Activated B cell treated with CpG ODN at 0.5 μM for 24 hours (primary cell): ENCODE measurements at regions not wholly inside any gene's neighbourhood (a gene's known extent, or its start where the extent isn't known, plus 50 kb on each side); places are given as distances from the start of the nearest gene placed in this dataset.

Experiments
- ATAC-seq: fragments of 200-7000 bp; cut with Tn5 transposase; one replicate; pipeline ENCODE4 v1.10.0; 2021; ENCODE audit warnings: low read depth, mild to moderate bottlenecking, moderate library complexity
- CTCF ChIA-PET: fragments of 350-600 bp; sonication (Branson Sonifier 250); formaldehyde crosslinking; loops from one replicate; lab custom pipeline; 2021; ENCODE audit warnings: antibody characterized with exemption; lab: Charles Lee
- POLR2A ChIA-PET: fragments of 350-600 bp; sonication (Branson Sonifier 250); formaldehyde crosslinking; loops from one replicate; lab custom pipeline; 2021; ENCODE audit warnings: antibody characterized with exemption; lab: Charles Lee
- DNase-seq: peaks from one replicate; pipeline ENCODE4 v3.0.0; 2022
- H3K27ac Mint-ChIP-seq: one replicate; pipeline ENCODE4 v1.8.0; 2020; ENCODE audit warnings: mixed read lengths
- H3K27me3 Mint-ChIP-seq: one replicate; pipeline ENCODE4 v1.8.0; 2021; ENCODE audit warnings: mixed read lengths
- H3K36me3 Mint-ChIP-seq: one replicate; pipeline ENCODE4 v1.8.0; 2021; ENCODE audit warnings: low read depth, mixed read lengths
- H3K4me1 Mint-ChIP-seq: one replicate; pipeline ENCODE4 v1.8.0; 2021; ENCODE audit warnings: mixed read lengths
- H3K4me3 Mint-ChIP-seq: one replicate; pipeline ENCODE4 v1.8.0; 2020; ENCODE audit warnings: mild to moderate bottlenecking, mixed read lengths
- H3K9me3 Mint-ChIP-seq: one replicate; pipeline ENCODE4 v1.8.0; 2020; ENCODE audit warnings: mixed read lengths
- CTCF ChIP-seq: fragments of 200-600 bp; IDR thresholded peaks from one replicate; pipeline ENCODE4 v1.8.0; 2022; ENCODE audit warnings: antibody characterized with exemption, mild to moderate bottlenecking
- intact Hi-C: fragments of 100-400 bp; cut with micrococcal nuclease; formaldehyde crosslinking; loops from one replicate; pipeline ENCODE4 v1.15.1; 2024

GRCh38 chr9:1198085-1198484, 147.9 kb downstream of the DMRT2 start:
- ATAC-seq (no peak), DNase-seq (no peak)
- no peaks in the 10 kb centered on the region for H3K4me1 Mint-ChIP-seq
- no peak for TF ChIP-seq CTCF
- POLR2A ChIA-PET: no interaction called here
- intact Hi-C loops: no loop called here
- CTCF ChIA-PET: no interaction called here
- no peaks in the 10 kb centered on the region for H3K9me3 Mint-ChIP-seq
- H3K4me3 Mint-ChIP-seq: no peak overlapping the region
- H3K36me3 Mint-ChIP-seq: no peaks in the 10 kb centered on the region
- H3K27ac Mint-ChIP-seq: no peak overlapping the region
- no peaks in the 10 kb centered on the region for H3K27me3 Mint-ChIP-seq

GRCh38 chr9:1200847-1201251, 150.7 kb downstream of the DMRT2 start:
- H3K4me3 Mint-ChIP-seq: no peak overlapping the region

GRCh38 chr9:1201262-1201661, 151.1 kb downstream of the DMRT2 start:
- POLR2A ChIA-PET: no interaction called here
- CTCF ChIA-PET: no interaction called here
- intact Hi-C loops: no loop called here
- Mint-ChIP-seq H3K4me3 (no peak overlapping the region), H3K27ac (no peak overlapping the region), H3K27me3 (no peaks in the 10 kb centered on the region), H3K4me1 (no peaks in the 10 kb centered on the region), H3K9me3 (no peaks in the 10 kb centered on the region), H3K36me3 (no peaks in the 10 kb centered on the region)
- no peak for DNase-seq
- TF ChIP-seq CTCF: no peak
- no peak for ATAC-seq

More at GRCh38 chr9:1200847-1201251, 150.7 kb downstream of the DMRT2 start:
- Mint-ChIP-seq H3K27ac (no peak overlapping the region), H3K36me3 (no peaks in the 10 kb centered on the region), H3K4me1 (no peaks in the 10 kb centered on the region), H3K9me3 (no peaks in the 10 kb centered on the region), H3K27me3 (no peaks in the 10 kb centered on the region)
- TF ChIP-seq CTCF: no peak
- DNase-seq (no peak), ATAC-seq (no peak)
- POLR2A ChIA-PET: no interaction called here
- CTCF ChIA-PET: no interaction called here
- intact Hi-C loops: no loop called here

- ChIA-PET POLR2A (no interaction called here), CTCF (no interaction called here)
- no peak overlapping the region for H3K4me3 Mint-ChIP-seq
- H3K4me1 Mint-ChIP-seq: no peaks in the 10 kb centered on the region
- no peaks in the 10 kb centered on the region for H3K36me3 Mint-ChIP-seq
- no peak overlapping the region for H3K27ac Mint-ChIP-seq
- TF ChIP-seq CTCF: no peak
- no peaks in the 10 kb centered on the region for H3K9me3 Mint-ChIP-seq
- intact Hi-C loops: no loop called here
- no peak for ATAC-seq
- no peak for DNase-seq
- no peaks in the 10 kb centered on the region for H3K27me3 Mint-ChIP-seq
These were observed 151.7 kb downstream of the DMRT2 start for GRCh38 chr9:1201901-1202300.

- H3K9me3 Mint-ChIP-seq: no peaks in the 10 kb centered on the region
- no peaks in the 10 kb centered on the region for H3K36me3 Mint-ChIP-seq
- no peak for TF ChIP-seq CTCF
- ChIA-PET POLR2A (no interaction called here), CTCF (no interaction called here)
- H3K27ac Mint-ChIP-seq: no peak overlapping the region
- H3K27me3 Mint-ChIP-seq: no peaks in the 10 kb centered on the region
- no peak overlapping the region for H3K4me3 Mint-ChIP-seq
- DNase-seq: no peak
- intact Hi-C loops: no loop called here
- ATAC-seq: no peak
- no peaks in the 10 kb centered on the region for H3K4me1 Mint-ChIP-seq
These were observed 152.5 kb downstream of the DMRT2 start for GRCh38 chr9:1202512-1203280.
